ENCODE measurements at regions not wholly inside any gene's neighbourhood (a gene's known extent, or its start where the extent isn't known, plus 50 kb on each side); places are given as distances from the start of the nearest gene placed in this dataset.

DNA sequence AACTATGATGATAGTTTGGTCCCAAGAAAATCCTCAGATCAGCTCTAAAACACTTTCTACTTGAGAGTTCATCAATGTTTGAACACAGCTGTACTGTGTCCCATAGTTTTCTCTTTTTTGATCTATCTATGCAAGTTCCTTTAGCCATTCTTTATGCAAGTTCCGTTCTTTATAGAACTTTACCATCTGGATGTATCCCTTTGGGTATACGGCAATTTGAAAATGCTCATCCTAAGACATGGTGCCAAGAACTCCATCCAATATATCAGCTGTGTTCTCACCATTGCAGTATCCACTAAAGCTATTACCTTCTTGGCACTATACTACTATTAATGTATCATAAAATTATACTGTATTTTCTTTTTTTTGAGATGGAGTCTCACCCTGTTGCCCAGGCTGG, 276.9 kb downstream of the NOVA1 start:
- ChIA-PET CTCF (no interaction called here), POLR2A (no interaction called here)
- TF ChIP-seq, protein P1, sequence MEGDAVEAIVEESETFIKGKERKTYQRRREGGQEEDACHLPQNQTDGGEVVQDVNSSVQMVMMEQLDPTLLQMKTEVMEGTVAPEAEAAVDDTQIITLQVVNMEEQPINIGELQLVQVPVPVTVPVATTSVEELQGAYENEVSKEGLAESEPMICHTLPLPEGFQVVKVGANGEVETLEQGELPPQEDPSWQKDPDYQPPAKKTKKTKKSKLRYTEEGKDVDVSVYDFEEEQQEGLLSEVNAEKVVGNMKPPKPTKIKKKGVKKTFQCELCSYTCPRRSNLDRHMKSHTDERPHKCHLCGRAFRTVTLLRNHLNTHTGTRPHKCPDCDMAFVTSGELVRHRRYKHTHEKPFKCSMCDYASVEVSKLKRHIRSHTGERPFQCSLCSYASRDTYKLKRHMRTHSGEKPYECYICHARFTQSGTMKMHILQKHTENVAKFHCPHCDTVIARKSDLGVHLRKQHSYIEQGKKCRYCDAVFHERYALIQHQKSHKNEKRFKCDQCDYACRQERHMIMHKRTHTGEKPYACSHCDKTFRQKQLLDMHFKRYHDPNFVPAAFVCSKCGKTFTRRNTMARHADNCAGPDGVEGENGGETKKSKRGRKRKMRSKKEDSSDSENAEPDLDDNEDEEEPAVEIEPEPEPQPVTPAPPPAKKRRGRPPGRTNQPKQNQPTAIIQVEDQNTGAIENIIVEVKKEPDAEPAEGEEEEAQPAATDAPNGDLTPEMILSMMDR (IDR thresholded peaks at IDR 0.05; ENCODE audit: control extremely low read depth, extremely low read depth, low read depth, missing control alignments): no peak
- no peak for DNase-seq (ENCODE audit: extremely low spot score)

DNA sequence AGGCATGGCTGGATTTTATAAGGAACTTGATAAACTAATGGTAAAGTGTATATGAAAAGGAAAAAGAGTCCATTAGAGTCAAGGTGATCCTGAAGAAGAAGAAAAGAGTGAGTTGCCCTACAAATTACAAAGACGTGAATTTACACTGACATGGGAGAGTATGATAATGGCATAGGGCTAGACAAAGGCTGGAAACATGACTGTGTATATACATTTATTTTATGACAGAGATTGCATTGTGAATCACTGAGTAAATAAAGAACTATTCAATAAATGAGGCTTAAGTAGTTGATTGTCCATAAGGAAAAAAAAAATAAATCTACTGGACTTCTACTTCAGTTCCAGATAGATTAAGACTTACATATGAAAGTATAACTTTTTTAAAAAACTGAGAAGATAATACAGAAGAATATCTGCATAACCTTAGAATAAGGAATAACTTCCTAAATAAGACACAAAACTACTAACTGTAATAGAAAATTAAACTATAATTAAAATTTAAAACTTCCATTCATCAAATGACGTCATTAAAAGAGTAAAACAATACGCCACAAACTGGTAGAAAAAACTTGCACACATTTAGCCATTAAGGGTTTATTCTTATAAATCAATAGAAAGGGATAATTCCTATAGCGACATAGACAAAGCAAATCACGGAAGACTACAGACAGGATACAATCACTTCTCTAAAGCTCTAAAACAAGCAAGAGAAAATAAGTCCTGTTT, 278.5 kb downstream of the NOVA1 start:
- ChIA-PET CTCF (no interaction called here), POLR2A (no interaction called here)
- DNase-seq (ENCODE audit: extremely low spot score): no peak
- TF ChIP-seq, protein P1 (IDR thresholded peaks at IDR 0.05; ENCODE audit: control extremely low read depth, extremely low read depth, low read depth, missing control alignments): no peak

DNA sequence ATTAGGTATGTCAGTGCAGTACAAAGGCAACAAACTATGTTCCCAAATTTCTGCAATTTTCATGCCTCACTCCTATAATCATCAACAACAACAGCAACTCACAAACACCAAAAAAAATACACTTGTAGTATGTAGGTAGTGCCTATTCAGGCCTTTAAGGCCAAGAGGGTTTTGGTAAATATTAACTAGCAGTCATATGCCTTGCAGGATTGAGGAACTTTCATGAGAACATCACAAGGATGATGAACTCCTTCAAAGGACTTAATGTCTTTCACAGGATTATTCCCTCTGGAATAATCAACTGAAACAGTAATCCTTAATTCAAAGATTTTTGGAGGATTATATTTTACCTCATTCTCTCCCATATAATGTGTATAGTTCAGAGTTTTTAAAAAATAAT, 293.8 kb downstream of the NOVA1 start:
- no peak for DNase-seq (ENCODE audit: extremely low spot score)
- ChIA-PET CTCF (no interaction called here), POLR2A (no interaction called here)
- TF ChIP-seq, protein P1 (IDR thresholded peaks at IDR 0.05; ENCODE audit: control extremely low read depth, extremely low read depth, low read depth, missing control alignments): no peak

DNA sequence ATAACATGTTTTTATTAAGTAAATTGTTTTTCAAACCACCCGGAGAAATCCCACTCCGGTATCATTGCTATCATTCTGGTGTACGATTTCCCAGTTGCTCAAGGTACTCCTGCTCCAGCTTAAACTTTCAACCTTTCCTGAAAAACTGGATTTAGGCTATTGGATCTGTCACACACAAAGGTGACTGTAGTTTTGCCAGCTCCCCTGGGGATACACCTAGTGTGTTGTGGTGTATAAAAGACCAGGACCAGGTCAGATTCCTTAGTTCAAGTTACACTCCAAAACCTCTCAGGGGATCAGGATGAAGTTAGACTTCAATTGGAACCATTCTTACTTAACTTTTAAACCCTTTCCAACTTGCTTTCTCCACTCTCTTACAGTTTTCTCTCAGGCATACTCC, 303.9 kb downstream of the NOVA1 start:
- TF ChIP-seq, protein P1 (IDR thresholded peaks at IDR 0.05; ENCODE audit: control extremely low read depth, extremely low read depth, low read depth, missing control alignments): no peak
- DNase-seq (ENCODE audit: extremely low spot score): no peak
- POLR2A ChIA-PET: no interaction called here
- CTCF ChIA-PET: interaction anchor here (0.7 kb wide), 1 partner anchor 12 kb away, joined by 3 read pairs; no protein-coding TSS in a partner anchor

DNA sequence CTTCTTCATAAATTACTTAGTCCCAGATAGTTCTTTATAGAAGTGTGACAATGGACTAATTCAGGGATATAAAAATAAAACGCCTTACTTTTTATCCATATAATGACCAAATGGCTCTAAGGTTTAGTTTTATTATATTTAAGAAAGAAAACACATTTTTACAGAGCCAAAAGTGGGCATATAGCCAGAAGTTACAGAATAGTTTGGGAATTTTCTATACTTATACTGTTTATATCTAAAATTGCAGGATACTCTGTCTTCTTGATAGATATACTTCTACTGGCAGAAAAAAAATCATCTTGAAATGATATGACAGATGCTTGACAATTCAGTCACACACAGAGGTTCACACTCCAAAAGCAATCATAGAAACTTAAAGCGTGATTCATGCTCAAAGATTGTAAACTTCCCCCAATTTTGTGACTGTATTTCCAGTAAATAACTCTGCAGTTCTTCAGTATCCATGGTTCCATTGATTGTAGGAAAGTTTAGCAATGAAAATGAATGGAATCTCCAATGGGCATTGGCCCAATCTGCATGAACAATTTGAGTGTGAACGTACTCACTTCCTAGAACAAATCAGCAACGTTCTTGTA, 307.8 kb downstream of the NOVA1 start:
- POLR2A ChIA-PET: no interaction called here
- no peak for DNase-seq (ENCODE audit: extremely low spot score)
- TF ChIP-seq, protein P1 (IDR thresholded peaks at IDR 0.05; ENCODE audit: control extremely low read depth, extremely low read depth, low read depth, missing control alignments): no peak
- CTCF ChIA-PET: no interaction called here

DNA sequence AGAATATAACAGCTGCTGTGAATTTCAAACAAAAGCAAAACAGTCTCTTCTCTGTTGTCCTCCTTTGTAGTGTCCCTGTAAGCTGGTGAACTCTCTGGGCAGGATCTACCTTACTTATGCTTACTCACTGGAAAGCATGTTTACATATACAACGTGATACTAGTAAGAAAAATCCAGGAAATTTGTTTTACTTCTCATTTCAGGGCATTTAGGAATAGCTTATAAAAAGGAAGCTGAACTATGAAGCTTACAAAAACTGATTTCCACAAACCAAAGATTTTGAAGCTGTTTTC, 311.0 kb downstream of the NOVA1 start:
- CTCF ChIA-PET: no interaction called here
- TF ChIP-seq, protein P1 (IDR thresholded peaks at IDR 0.05; ENCODE audit: control extremely low read depth, extremely low read depth, low read depth, missing control alignments): no peak
- no peak for DNase-seq (ENCODE audit: extremely low spot score)
- POLR2A ChIA-PET: no interaction called here
